GM21360 (cell line): ENCODE measurements at regions not wholly inside any gene's neighbourhood (a gene's known extent, or its start where the extent isn't known, plus 50 kb on each side); places are given as distances from the start of the nearest gene placed in this dataset.

Source experiments
- ATAC-seq: cut with Tn5 transposase; IDR thresholded peaks from one replicate; pipeline ENCODE4 v1.9.1; 2021; ENCODE audit warnings: mild to moderate bottlenecking, moderate library complexity; ENCODE audit not compliant: unreplicated experiment

DNA sequence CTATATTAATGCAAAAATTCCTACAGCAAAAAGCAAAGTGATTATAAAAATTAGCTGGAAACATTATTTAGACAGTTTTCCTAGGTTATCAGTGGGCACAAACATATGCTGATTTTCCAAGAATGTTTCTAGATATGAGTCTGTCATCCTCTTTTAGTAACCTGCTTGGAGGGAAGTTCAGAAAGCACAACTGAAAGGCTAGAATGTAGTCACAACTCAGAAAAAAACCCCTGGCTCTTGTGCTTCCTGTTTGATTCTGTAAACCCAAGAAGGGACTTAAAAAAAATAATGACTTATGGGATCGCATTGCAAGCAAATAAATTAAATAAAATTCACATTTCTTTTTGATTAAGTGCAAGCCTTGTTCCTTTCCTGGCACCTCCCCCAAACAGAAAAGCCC lies 708.4 kb upstream of the EPHA7 start:
- no peak for ATAC-seq

DNA sequence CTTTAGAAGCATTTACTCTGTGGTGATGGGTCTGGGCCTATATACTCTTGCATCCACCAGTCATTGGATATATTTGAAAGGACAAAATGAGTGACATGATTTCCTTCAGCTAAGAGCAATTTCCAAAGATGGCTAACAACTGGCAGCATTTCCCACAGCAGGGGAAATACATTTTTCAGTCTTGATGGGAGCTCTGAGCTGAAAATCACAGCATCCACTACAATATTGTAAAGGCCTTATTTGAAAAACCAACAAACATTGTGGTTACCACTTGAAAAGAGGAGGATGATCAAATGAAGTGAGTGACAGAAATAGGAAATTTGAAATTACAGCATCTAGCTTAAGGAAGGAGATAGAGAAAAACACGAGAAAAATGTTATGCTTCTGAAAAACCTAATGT lies 705.0 kb upstream of the EPHA7 start:
- ATAC-seq, result no peak

DNA sequence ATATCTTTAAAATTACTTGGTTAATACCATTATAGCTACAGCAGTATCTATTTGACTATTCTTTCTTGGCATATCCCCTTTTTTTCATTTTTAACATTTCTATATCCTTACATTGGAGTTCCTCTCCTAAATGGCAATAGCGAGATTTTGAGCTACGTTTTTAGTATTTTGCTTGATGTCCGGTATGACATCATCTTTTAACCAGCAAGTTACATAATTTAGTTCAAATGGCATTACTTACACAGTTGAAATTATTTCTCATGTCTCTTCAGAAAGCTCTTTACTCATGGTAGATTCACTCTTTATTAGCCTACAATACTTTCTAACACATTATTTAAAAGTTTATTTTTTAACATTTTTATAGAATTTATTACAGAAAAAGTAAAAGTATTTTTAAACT lies 701.7 kb upstream of the EPHA7 start:
- ATAC-seq, result no peak

DNA sequence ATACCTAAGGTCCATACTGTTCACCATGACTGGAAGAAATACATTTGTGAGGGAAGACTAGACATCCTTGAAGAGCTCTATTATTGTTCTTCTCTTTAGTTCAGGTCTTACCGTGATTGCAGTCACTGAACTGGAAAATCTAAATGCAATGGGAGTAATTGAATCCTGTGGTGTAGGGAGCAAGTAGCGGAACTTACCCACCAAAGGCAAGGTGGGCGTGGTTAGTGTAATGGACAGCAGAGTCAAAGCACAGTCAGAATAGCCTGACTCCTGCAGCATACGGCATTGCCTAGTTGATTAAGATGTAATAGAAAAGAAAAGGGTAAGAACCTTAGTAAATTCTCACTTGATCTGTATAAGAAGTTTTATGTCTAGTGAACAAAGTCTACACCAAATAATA lies 679.7 kb upstream of the EPHA7 start:
- no peak for ATAC-seq

DNA sequence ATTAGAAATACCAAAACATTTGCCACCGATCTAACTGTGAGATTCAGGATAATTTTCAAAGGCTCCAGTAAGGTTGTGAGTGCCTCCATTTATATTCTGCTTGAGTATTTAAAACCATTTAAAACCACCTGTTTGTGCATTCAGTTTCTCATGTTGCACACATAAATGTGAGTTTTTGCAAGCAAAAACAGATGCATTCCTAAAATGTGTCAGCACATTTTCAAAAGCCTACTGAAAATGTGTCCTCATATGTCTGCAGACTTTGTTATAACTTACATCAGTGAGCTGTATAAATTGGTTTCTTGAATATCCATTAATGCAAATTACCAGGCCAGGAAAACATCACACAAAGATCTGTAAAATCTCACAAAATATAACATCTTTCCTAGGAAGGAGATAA lies 676.6 kb upstream of the EPHA7 start:
- ATAC-seq, result no peak

DNA sequence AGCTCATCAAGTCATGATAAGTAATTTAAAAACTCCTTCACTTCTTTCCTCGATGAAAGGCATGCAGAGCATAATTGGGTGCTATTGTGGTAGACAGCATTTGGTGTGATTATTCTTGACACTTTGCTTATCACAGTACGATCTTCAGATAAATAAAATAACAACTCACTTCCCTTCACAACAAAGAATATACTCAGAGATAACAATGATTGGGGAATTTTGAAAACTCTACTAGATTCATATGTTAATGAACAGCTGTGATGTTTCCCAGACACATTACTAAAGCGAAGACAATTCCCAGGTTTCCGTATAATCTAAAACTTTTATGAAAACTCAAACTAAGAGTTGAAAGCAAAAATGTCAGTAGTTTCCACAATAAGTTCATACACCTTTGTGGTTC lies 670.6 kb upstream of the EPHA7 start:
- ATAC-seq, result no peak

DNA sequence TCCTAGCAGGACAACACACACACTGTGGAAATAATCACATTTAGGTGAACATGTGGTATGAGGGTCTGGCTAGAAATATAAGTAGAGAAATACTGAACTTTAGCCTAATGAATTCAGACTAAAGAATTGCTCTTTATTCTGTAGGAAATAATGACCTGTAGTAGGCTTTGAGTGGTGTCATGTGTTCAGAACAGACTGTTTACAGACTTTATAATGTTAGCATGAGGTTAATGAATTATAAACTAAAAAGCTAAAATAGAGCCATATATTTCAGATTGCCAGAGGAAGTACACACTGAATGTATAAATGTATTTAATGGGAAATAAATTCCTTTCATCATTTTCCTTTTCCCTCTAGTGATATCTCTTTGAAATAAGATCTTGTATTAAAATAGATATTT lies 669.5 kb upstream of the EPHA7 start:
- no peak for ATAC-seq

DNA sequence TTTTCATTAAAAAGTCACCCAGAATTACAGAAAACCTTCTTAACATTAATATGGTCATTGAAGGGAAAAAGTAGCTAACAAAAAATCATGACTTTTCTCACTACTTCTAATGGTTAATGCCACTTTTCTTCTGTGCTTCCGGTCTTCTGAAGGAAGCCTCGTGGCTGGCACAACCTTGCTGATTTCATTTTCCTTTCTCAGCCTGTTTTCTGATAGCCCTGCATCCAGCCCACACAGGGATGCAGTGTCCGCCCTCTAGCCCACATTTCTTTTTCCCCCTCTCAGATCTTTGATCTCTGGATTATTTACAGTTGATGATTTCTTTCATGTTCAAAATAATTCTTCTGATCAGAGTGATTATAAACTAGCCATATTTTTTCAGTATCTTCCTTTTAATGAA lies 655.4 kb upstream of the EPHA7 start:
- no peak for ATAC-seq

DNA sequence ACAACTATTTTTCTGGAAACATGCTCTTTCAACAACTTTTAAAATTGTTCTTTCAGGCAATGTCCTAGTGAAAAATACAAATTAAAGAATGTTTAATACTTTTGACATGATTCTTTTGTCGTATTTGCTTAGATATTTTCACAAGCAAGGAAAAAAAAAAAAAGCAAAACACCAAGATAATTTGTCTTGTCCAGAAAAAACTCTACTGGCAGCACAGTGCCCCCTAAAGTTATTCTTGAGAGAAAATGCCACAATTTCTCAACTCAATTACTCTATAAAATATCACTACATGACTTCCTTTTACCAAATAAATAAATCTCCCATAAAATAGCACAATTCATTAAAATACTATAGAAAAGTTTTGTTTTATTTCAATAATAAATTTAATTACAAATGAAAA lies 652.5 kb upstream of the EPHA7 start:
- ATAC-seq, result no peak

DNA sequence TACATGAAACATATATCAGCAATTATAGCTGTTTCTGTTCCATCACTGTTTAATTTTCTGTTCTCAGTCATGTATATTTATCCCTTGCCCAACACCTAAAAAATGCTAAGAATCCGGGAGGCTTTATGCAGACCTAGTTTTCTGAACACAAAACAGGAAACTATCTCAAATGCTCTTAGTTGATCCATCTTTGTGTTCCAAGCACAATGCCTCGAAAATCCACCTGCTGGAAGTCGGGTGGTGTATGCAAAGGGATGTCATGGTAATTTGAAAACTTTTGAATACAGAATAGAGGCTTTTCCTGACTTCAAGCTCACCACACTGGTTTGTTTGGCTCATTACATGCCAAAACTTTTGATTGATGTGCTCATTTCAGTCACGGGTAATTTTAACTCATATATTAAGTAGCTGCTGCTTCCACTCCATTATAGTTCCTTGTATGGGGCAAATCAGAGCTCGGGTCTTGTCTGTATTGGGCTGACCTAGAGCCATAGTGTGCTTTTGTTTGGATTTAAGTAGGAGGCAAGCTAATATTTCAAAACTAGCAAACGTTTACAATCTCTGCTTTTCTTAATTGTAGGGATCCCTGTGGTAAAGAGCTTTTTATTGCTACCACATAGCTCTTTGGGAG lies 646.5 kb upstream of the EPHA7 start:
- no peak for ATAC-seq

DNA sequence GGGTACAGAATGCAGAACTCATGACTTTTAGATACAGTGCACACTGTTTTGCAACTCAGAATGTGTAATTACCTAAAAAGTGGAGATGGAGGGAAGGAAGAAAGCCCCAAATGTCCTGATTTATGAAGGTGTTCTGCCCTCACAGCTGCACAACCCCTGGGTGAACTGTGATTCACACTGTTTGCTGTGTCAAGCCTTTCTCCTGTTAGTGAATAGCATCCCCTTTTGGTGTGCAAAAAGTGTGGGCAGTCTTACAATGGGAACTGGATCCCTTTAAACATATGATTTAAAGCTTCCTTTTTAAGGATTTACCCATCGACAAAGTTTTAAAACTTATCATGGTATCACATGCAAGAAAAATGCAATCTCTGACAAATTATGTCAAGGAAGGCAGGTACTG lies 633.4 kb upstream of the EPHA7 start:
- no peak for ATAC-seq

DNA sequence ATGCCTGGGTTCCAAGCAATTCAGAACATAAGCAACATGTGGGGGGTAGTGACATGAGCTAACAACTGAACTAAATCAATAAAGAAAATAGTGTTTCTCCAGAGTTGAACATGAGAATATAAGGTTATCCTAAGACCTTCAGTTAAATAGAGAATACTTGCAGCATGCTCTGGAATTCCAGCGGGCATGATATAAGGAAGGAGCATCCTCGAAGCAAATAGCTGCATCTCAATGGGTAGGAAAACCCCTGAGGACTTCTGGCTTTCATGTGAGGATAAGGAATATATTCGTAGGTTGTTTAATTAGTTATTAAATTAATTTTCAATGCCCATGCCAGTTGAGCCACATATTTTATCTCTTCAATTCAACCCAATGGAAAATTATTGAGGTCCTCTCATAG lies 631.2 kb upstream of the EPHA7 start:
- ATAC-seq, result no peak

DNA sequence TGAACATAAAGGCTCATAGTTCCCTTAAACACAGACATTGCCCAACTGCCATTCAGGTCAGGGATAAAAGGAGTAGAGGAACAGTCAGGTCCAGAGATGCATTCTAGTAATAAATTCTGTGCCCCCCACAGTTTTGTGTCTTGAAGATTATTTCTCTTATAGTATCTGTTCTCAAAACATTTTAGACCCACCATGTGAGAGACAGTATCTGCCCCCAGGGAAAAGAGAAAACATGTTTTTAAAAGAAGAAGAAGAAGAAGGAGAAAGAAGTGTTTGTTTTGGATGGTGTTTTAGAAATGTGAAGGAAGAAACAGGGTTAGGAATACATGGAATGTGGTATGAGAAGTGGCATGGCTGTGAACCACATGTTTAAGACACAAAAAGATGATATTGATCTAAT lies 629.6 kb upstream of the EPHA7 start:
- no peak for ATAC-seq

DNA sequence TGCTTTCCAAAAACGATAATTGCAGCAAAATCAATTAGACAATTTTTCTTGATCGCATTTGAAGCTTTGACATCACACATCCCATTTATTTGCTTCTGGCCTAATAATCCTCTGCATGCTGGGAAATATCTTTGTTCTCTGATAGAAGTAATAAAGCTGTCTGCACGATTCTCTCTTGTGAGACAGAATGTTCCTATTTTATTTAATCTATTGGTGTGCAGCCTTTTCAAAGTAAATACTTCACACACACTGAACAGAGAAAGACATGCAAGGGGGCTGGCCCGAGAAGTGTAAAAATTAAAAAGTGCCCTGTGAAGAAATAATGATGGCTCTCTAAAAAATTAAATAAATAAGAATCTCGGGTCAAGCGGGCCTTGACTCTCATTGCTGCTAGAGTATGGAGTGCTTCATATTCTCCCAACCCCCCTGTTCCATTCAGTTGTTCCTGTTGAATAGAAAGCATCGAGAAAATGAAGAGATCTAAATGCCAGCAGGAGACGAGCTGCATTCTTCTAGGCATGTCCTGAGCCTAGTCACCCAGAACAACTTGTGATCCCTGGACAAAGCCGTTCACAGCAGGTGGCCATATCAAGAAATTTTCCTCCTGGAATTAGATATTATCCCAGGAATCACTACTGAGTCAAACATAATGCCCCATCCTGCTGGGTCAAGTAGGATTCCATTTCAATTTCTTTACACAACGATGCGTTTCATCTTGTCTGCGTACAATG lies 625.9 kb upstream of the EPHA7 start:
- ATAC-seq, result no peak

DNA sequence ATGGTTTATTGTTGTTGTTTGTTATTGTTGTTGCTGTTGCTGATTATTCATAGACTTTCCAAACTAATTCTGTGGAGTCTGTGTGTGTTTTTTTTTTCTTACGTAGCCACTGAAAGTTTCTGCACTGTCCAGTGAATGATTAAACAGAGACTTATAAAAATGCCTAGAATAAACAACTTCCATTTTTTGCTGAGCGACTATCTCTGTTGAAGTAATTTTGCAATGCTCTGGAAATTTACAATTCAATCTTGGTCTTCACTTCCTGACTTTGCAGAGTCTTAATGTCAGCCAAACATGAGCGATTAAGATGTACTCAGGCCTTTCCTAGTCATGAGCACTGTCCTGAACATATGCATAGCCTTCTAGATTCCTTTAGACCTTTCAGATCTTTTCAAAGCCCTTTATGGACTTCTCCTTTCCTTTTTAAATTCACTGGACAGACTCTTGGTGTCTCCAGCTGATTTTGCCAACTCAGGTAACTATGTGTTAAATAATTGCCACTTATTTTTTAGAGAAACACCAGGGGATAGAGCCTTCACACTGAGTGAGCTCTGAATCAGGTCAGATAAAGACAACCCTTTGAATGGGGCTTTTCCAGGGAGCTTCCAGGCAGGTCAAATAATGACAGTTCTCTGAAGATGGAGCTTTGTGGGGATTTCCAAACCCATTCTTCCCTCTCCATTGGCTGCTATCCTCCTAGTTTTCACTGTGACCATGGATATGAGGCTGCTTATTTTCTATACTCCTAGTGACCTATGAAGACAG lies 622.8 kb upstream of the EPHA7 start:
- no peak for ATAC-seq

DNA sequence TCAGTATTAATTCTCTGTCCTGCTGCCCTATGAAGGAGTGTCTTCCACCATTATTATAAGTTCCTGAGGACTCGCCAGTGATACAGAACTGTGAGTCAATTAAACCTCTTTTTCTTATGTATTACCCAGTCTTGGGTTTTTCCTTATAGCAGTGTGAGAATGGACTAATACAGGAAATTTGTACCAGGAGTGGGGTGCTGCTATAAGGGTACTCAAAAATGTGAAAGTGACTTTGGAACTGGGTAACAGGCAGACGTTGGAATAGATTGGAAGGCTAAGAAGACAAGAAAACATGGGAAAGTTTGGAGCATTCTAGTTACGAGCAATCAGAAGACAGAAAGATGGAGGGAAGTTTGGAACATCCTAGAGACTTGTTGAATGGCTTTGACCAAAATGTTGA lies 616.7 kb upstream of the EPHA7 start:
- no peak for ATAC-seq

DNA sequence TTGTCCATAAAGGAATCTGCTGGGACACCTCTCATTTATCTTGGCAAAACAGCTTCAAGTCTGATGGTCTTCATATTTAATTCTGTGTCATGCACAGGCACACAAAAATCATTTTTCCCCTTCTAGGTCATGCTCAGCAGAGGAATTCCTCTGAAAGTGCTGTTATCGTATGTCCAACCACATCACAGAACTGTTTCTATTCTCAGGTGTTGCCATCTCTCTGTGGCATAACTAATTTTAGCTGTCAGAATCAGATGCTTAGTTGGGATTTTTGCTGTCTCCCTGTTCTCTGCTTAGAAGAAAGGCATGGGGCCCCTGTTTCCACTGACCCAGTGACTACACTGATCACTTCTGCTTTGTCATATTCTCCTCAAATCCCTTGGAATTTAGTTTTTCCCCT lies 608.0 kb upstream of the EPHA7 start:
- ATAC-seq, result no peak

DNA sequence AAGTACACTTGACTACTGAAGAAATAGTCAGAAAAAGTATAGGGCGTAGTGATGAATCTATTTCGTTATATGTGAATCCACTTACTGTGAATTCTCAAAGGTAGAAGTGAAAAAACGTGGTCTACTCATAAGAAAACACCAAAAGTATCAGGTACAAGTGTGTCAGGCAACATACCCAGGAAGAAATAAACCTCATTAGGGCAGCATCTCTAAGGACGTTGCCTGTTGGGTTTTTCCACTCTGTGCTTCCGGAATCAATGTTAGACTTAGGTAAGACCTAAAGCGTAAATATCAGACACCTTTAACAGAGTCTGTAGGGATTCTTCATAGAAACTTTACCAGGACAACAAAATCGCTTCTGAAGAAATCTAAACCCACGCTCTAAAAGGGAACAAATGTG lies 607.2 kb upstream of the EPHA7 start:
- ATAC-seq, result no peak

DNA sequence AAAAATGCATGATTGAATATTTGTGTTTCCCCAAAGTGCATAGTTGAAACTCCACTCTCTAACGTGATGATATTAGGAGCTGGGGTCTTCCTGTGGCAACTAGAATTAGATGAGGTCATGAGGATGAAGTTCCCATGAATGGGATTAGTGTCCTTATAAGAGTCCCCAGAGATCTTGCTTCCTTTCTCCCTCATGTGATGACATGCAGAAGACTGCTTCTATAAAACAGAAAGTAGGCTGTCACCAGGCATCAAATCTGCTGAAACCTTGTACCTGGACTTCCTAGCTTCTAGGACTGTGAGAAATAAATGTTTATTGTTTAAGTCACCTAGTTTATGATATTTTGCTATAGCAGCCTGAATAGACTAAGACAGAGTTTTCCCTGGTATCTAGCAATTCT lies 586.5 kb upstream of the EPHA7 start:
- no peak for ATAC-seq

DNA sequence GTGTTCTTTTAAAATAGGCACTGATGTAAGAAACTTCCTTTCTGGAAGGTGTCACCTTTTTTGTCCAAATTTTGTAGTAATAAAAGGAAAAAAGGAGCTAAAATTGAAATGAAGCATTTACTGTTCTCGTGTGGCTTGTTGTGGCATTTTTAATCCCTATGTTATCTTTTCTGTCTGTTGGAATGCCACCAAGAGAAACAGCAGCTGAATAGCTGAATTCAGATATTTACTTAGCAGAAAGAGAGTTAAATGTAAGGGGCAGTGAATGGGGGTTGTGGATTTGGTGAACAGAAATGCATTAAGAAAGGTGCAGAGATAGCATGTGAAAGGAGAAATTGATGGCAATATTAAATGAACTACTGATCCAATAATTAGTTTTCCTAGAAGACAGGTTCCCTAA lies 573.6 kb upstream of the EPHA7 start:
- no peak for ATAC-seq

DNA sequence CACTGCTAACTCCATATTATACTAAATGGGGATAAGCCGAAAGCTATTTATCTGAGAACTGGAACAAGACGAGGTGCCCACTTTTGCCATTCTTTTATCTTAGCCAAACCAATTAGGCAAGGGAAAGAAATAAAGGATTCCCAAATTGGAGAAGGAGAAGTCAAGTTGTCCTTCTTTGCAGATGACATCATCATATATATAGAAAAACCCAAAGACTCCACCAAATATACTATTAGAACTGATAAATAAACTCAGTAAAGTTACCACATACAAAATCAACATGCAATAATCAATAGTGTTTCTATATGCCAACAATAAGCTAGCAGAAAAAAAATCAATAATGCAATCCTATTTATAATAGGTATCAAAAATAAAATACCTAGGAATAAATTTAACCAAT lies 570.3 kb upstream of the EPHA7 start:
- ATAC-seq, result no peak

DNA sequence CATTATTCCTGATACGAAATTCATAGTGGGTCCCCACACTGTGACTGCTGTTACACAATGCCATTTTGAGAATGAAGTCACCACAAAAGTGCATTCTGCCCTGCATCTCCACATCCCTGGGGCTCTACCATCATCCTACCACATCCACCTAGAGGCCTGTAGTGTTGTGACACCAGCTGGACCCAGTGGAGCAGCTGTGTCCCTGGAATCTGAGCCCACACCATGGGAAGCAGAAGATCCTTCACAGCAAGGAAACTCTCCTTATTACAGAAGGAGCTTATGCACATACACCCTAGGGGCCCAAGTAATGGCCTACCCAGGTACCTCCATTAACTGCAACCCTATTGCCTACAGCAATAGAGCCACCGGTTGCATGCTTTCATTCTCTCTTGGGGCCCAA lies 566.6 kb upstream of the EPHA7 start:
- ATAC-seq, result no peak
